H9 (cell line): ENCODE measurements at regions not wholly inside any gene's neighbourhood (a gene's known extent, or its start where the extent isn't known, plus 50 kb on each side); places are given as distances from the start of the nearest gene placed in this dataset.

ENCODE experiments used
- DNase-seq: peaks from one replicate; pipeline ENCODE4 v3.0.0-alpha.2; 2017
- H2AFZ ChIP-seq: one replicate; pipeline ENCODE4 v1.6.1; 2013; ENCODE audit warnings: mild to moderate bottlenecking, low read length, control low read depth, moderate library complexity
- H2AK5ac ChIP-seq: 2 replicates; pipeline ENCODE4 v1.6.1; 2013; ENCODE audit warnings: low read length, control low read depth, mixed read lengths; ENCODE audit not compliant: insufficient read length
- H2BK120ac ChIP-seq: one replicate; pipeline ENCODE4 v1.6.1; 2013; ENCODE audit warnings: low read depth, mild to moderate bottlenecking, low read length, control low read depth, inconsistent platforms; ENCODE audit not compliant: poor library complexity, severe bottlenecking
- H2BK12ac ChIP-seq: 2 replicates; pipeline ENCODE4 v1.6.1; 2013; ENCODE audit warnings: low read length, control low read depth, mixed read lengths, low read depth; ENCODE audit not compliant: insufficient read length
- H2BK15ac ChIP-seq: 2 replicates; pipeline ENCODE4 v1.6.1; 2013; ENCODE audit warnings: low read depth, low read length, control low read depth
- H2BK20ac ChIP-seq: one replicate; pipeline ENCODE4 v1.6.1; 2013; ENCODE audit warnings: low read depth, mild to moderate bottlenecking, low read length, control low read depth, inconsistent platforms; ENCODE audit not compliant: poor library complexity, severe bottlenecking
- H2BK5ac ChIP-seq: 2 replicates; pipeline ENCODE4 v1.6.1; 2013; ENCODE audit warnings: low read length, control low read depth, mixed read lengths; ENCODE audit not compliant: insufficient read length
- H3K14ac ChIP-seq: 2 replicates; pipeline ENCODE4 v1.6.1; 2013; ENCODE audit warnings: low read length, control low read depth; ENCODE audit not compliant: insufficient read depth
- H3K18ac ChIP-seq: 2 replicates; pipeline ENCODE4 v1.6.1; 2013; ENCODE audit warnings: low read depth, mild to moderate bottlenecking, mixed read lengths, low read length, control low read depth; ENCODE audit not compliant: insufficient read length
- H3K23ac ChIP-seq: 2 replicates; pipeline ENCODE4 v1.6.1; 2013; ENCODE audit warnings: low read length, control low read depth, mixed read lengths, low read depth; ENCODE audit not compliant: insufficient read length
- H3K23me2 ChIP-seq: 2 replicates; pipeline ENCODE4 v1.6.1; 2013; ENCODE audit warnings: low read depth, mild to moderate bottlenecking, mixed read lengths, low read length, control low read depth; ENCODE audit not compliant: insufficient read length, poor library complexity, severe bottlenecking
- H3K27ac ChIP-seq: 2 replicates; pipeline ENCODE4 v1.5.1; 2013; ENCODE audit warnings: low read length, control low read depth, mixed read lengths, low read depth; ENCODE audit not compliant: insufficient read length
- H3K27me3 ChIP-seq: 2 replicates; pipeline ENCODE4 v1.6.1; 2013; ENCODE audit warnings: low read length, control low read depth, inconsistent platforms; ENCODE audit not compliant: insufficient read depth
- H3K4ac ChIP-seq: 2 replicates; pipeline ENCODE4 v1.6.1; 2013; ENCODE audit warnings: low read depth, mild to moderate bottlenecking, control low read depth, inconsistent platforms, low read length, moderate library complexity
- H3K4me1 ChIP-seq: 2 replicates; pipeline ENCODE4 v1.6.1; 2013; ENCODE audit warnings: low read length, control low read depth, inconsistent platforms; ENCODE audit not compliant: insufficient read depth
- H3K4me2 ChIP-seq: 2 replicates; pipeline ENCODE4 v1.6.1; 2013; ENCODE audit warnings: low read length, control low read depth, mixed read lengths; ENCODE audit not compliant: insufficient read length, insufficient read depth
- H3K56ac ChIP-seq: 2 replicates; pipeline ENCODE4 v1.6.1; 2013; ENCODE audit warnings: low read depth, mild to moderate bottlenecking, mixed read lengths, low read length, control low read depth; ENCODE audit not compliant: insufficient read length
- H3K79me1 ChIP-seq: 2 replicates; pipeline ENCODE4 v1.6.1; 2013; ENCODE audit warnings: low read depth, mild to moderate bottlenecking, moderate library complexity, low read length, control low read depth, inconsistent platforms; ENCODE audit not compliant: insufficient read depth, poor library complexity, severe bottlenecking
- H3K79me2 ChIP-seq: 2 replicates; pipeline ENCODE4 v1.6.1; 2013; ENCODE audit warnings: low read length, control low read depth, inconsistent platforms; ENCODE audit not compliant: insufficient read depth
- H3K9ac ChIP-seq: 2 replicates; pipeline ENCODE4 v1.6.1; 2013; ENCODE audit warnings: low read length, control low read depth, mixed read lengths; ENCODE audit not compliant: insufficient read length; ENCODE audit errors: extremely low read depth
- H3K9me3 ChIP-seq: one replicate; pipeline ENCODE4 v1.6.1; 2013; ENCODE audit warnings: low read depth, low read length, inconsistent platforms; ENCODE audit not compliant: control insufficient read depth
- H3T11ph ChIP-seq: one replicate; pipeline ENCODE4 v1.6.1; 2013; ENCODE audit warnings: mild to moderate bottlenecking, low read length, control low read depth, inconsistent platforms
- H4K20me1 ChIP-seq: one replicate; pipeline ENCODE4 v1.6.1; 2013; ENCODE audit not compliant: control insufficient read depth, insufficient read length, insufficient read depth
- H4K5ac ChIP-seq: 2 replicates; pipeline ENCODE4 v1.6.1; 2013; ENCODE audit warnings: low read depth, mild to moderate bottlenecking, mixed read lengths, low read length, control low read depth; ENCODE audit not compliant: insufficient read length
- H4K8ac ChIP-seq: replicated peaks from 2 replicates; pipeline ENCODE4 v1.6.1; 2013; ENCODE audit warnings: low read length, control low read depth, mixed read lengths, low read depth; ENCODE audit not compliant: insufficient read length
- H4K91ac ChIP-seq: 2 replicates; pipeline ENCODE4 v1.6.1; 2013; ENCODE audit warnings: low read depth, mild to moderate bottlenecking, moderate library complexity, mixed read lengths, low read length, control low read depth; ENCODE audit not compliant: insufficient read length
- H3K27ac Mint-ChIP-seq, 3 experiments: 2 replicates in 2 of 3; 3 replicates in 1 of 3; pipeline ENCODE4 v1.8.0; 2020 to 2021; ENCODE audit warnings: mixed read lengths in 3 of 3, mild to moderate bottlenecking in 1 of 3, moderate library complexity in 1 of 3
- H3K27me3 Mint-ChIP-seq: 2 replicates; pipeline ENCODE4 v1.8.0; 2021; ENCODE audit warnings: low read depth, mild to moderate bottlenecking, moderate library complexity, mixed read lengths
- H3K36me3 Mint-ChIP-seq, 3 experiments: 2 replicates in 2 of 3; 3 replicates in 1 of 3; pipeline ENCODE4 v1.8.0; 2020 to 2021; ENCODE audit warnings: low read depth in 3 of 3, mixed read lengths in 3 of 3; ENCODE audit not compliant: insufficient read depth in 1 of 3
- H3K4me1 Mint-ChIP-seq, 2 experiments: 2 replicates each; pipeline ENCODE4 v1.8.0; 2020; ENCODE audit warnings: mixed read lengths in 2 of 2
- H3K4me3 Mint-ChIP-seq, 2 experiments: 2 replicates in 1 of 2; 3 replicates in 1 of 2; pipeline ENCODE4 v1.8.0; 2020 to 2021; ENCODE audit warnings: mild to moderate bottlenecking in 2 of 2, mixed read lengths in 2 of 2, moderate library complexity in 1 of 2
- H3K9me3 Mint-ChIP-seq, 2 experiments: 2 replicates in 1 of 2; 3 replicates in 1 of 2; pipeline ENCODE4 v1.8.0; 2020; ENCODE audit warnings: mild to moderate bottlenecking in 2 of 2, mixed read lengths in 2 of 2, moderate library complexity in 1 of 2
- CTCF ChIP-seq: fragments of 200-600 bp; sonication (generic); conservative IDR thresholded peaks from 3 replicates; pipeline ENCODE4 v1.8.0; 2021; ENCODE audit warnings: antibody characterized with exemption, mild to moderate bottlenecking
- WGBS: extraction: QIAGEN DNeasy Blood & Tissue Kit; methylation state at CpG from one replicate; pipeline ENCODE4 v1.1.7; 2013; ENCODE audit warnings: missing lambda C conversion rate, low lambda C conversion rate, mixed read lengths; ENCODE audit not compliant: insufficient read length; ENCODE audit errors: extremely low coverage; 5-methylcytosine and 5-hydroxymethylcytosine counted together

- H3K27me3 Mint-ChIP-seq = no peaks in the 10 kb centered on the region
- H3K4me3 Mint-ChIP-seq = no peak overlapping the region
These were observed 303.3 kb upstream of the ZC3H12C start for GRCh38 chr11:109789901-109790300.

More at GRCh38 chr11:109789901-109790300, 303.3 kb upstream of the ZC3H12C start:
- Histone ChIP-seq H2BK15ac (no peak overlapping the region), H3K27ac (no peak overlapping the region), H3K23ac (no peak overlapping the region), H4K5ac (no peak overlapping the region), H3K14ac (no peak overlapping the region), H3K79me1 (no peaks in the 10 kb centered on the region), H4K20me1 (no peaks in the 10 kb centered on the region), H2AFZ (no peak overlapping the region), H2BK20ac (no peak overlapping the region), H3K27me3 (no peaks in the 10 kb centered on the region), H3K18ac (no peak overlapping the region), H3K9me3 (no peaks in the 10 kb centered on the region), H4K8ac (no peak overlapping the region), H3K79me2 (no peaks in the 10 kb centered on the region), H3K23me2 (no peaks in the 10 kb centered on the region), H2AK5ac (no peak overlapping the region), H3K4me1 (no peaks in the 10 kb centered on the region), H4K91ac (no peak overlapping the region), H3T11ph (no peak overlapping the region), H3K4me2 (no peak overlapping the region), H2BK5ac (no peak overlapping the region), H3K56ac (no peak overlapping the region), H3K4ac (no peak overlapping the region), H3K9ac (no peak overlapping the region), H2BK12ac (no peak overlapping the region), H2BK120ac (no peak overlapping the region)
- no peak for DNase-seq
- no peaks in the 10 kb centered on the region for H3K36me3 Mint-ChIP-seq
- no peak overlapping the region for H3K27ac Mint-ChIP-seq
- TF ChIP-seq CTCF = no peak
- H3K9me3 Mint-ChIP-seq = peaks cover 0 to 4% of the 10 kb centered on the region in 2 experiments; a peak in 1 of 5 replicates
- H3K4me1 Mint-ChIP-seq = 0 out of 4 replicates have a peak, but pooled peaks cover 0 to 2% of the 10 kb centered on the region in 2 experiments
- no CpG with 5 or more reads among the region's 1 CpG for WGBS
